Endothelial cell of umbilical vein (primary cell): ENCODE measurements at regions not wholly inside any gene's neighbourhood (a gene's known extent, or its start where the extent isn't known, plus 50 kb on each side); places are given as distances from the start of the nearest gene placed in this dataset.

Experiments
- CTCF ChIP-seq, 2 donors: IDR thresholded peaks; 1 replicate in 1 of 2; 2 replicates in 1 of 2; pipeline ENCODE4 v1.5.1; 2011; ENCODE audit warnings: low read length in 2 of 2, mild to moderate bottlenecking in 2 of 2, moderate library complexity in 2 of 2, control low read depth in 1 of 2, inconsistent platforms in 1 of 2, low read depth in 1 of 2; ENCODE audit not compliant: insufficient read depth in 1 of 2; ENCODE audit errors: extremely low read depth in 1 of 2
- EZH2 ChIP-seq: IDR thresholded peaks from 2 replicates; pipeline ENCODE4 v1.6.1; 2012; ENCODE audit warnings: borderline replicate concordance, low read depth, mild to moderate bottlenecking, moderate library complexity, low read length, inconsistent platforms; ENCODE audit not compliant: severe bottlenecking
- FOS ChIP-seq: IDR thresholded peaks from 2 replicates; pipeline ENCODE4 v1.6.1; 2011; ENCODE audit warnings: mild to moderate bottlenecking, low read length, moderate library complexity, borderline replicate concordance; ENCODE audit not compliant: insufficient read depth
- GATA2 ChIP-seq: IDR thresholded peaks from 2 replicates; pipeline ENCODE4 v1.7.0; 2011; ENCODE audit warnings: low read depth, mild to moderate bottlenecking, moderate library complexity, mixed read lengths, low read length; ENCODE audit not compliant: insufficient read length, insufficient read depth
- JUN ChIP-seq: IDR thresholded peaks from 2 replicates; pipeline ENCODE4 v1.6.1; 2011; ENCODE audit warnings: borderline replicate concordance, low read depth; ENCODE audit not compliant: insufficient read length, insufficient read depth
- MAX ChIP-seq: IDR thresholded peaks from 2 replicates; pipeline ENCODE4 v1.6.1; 2011; ENCODE audit not compliant: insufficient read depth, insufficient read length
- MYC ChIP-seq: IDR thresholded peaks from one replicate; pipeline ENCODE4 v1.6.1; 2011; ENCODE audit warnings: mild to moderate bottlenecking, low read depth, low read length
- POLR2A ChIP-seq: IDR thresholded peaks from 2 replicates; pipeline ENCODE4 v1.6.1; 2012; ENCODE audit warnings: low read depth, mild to moderate bottlenecking, control low read depth, low read length
- POLR2AphosphoS5 ChIP-seq: IDR thresholded peaks from 2 replicates; pipeline ENCODE4 v1.6.1; 2012; ENCODE audit warnings: low read depth, mild to moderate bottlenecking, control low read depth, low read length, moderate library complexity; ENCODE audit not compliant: insufficient read depth

GRCh38 chr1:88191917-88192316, 492.2 kb upstream of the PKN2 start:
- TF ChIP-seq CTCF (IDR thresholded peaks at IDR 0.05; ENCODE audit: extremely low read depth in 1 of 2, insufficient read depth in 1 of 2, low read depth in 1 of 2, low read length in 2 of 2): no peak
- no peak for TF ChIP-seq EZH2
- TF ChIP-seq POLR2A: no peak
- TF ChIP-seq GATA2: no peak
- no peak for TF ChIP-seq FOS
- TF ChIP-seq MYC: no peak
- TF ChIP-seq POLR2AphosphoS5: no peak
- no peak for TF ChIP-seq MAX
- no peak for TF ChIP-seq JUN
